Stimulated activated CD4-positive, alpha-beta T cell treated with anti-CD3 and anti-CD28 coated beads, Interleukin-1b, Interleukin-23, amount 100 ng/mL, for 24 hours (primary cell): ENCODE measurements at regions not wholly inside any gene's neighbourhood (a gene's known extent, or its start where the extent isn't known, plus 50 kb on each side); places are given as distances from the start of the nearest gene placed in this dataset.

Experiments used
- DNase-seq, 4 experiments: peaks; one replicate each; pipeline ENCODE4 v3.0.0-alpha.2; 2020; ENCODE audit warnings: low read depth in 4 of 4, low spot score in 1 of 4

DNA sequence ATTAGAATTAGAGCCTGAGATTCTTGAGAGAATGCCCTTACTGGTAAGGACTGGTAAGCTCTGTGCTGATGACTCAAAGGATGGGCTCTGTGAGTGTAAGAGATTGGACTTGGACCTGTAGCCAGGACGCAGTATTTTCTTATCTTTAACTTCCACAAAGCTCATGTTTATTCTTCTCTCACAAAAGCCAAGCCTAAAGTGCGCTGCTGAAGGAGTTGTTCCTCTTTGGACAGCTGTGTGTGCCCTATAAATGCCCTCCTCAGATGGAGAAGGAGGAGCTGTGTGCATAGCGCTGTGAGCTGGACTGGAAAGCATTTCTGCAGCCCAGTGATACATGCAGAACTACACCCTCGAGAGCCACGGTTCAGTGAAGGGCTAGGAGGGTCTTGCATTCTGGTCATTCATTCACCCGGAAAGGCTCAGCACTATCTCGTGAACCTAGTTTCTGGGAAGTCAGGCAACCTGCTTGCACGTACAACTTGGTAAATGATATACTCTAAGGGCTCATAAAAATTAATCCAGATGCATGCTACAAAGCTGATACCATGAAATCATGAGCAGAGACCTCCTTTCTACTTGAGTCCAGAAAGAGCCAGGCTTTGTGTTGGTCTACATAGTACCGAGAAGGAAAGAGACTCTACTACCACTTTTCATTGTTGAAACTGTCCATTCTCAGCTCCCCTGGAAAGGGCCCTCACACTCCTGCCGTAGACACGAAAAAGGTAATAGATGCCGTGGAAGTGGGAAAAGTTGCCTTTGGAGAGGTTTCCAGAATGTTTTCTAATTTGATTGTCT lies 103.0 kb upstream of the TBL1XR1 start:
- DNase-seq, result no peak

DNA sequence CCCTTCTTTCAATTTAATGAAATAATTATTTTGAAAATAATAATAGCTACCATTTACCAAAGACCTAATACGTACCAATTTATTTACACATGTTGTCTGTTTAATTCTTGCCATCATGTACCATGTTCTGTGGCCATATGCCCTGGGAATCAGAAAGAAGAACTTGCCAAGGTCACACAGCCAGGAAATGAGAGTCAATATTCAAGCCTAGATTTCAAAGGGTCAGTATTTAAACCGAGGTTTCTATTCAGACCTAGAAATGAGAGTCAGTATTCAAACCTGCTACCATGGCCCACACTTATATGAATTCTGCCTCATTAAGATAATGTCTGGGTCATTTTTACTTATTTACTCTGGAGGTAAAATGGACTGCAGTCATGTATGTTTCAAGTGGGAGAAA lies 103.6 kb upstream of the TBL1XR1 start:
- DNase-seq, result no peak

DNA sequence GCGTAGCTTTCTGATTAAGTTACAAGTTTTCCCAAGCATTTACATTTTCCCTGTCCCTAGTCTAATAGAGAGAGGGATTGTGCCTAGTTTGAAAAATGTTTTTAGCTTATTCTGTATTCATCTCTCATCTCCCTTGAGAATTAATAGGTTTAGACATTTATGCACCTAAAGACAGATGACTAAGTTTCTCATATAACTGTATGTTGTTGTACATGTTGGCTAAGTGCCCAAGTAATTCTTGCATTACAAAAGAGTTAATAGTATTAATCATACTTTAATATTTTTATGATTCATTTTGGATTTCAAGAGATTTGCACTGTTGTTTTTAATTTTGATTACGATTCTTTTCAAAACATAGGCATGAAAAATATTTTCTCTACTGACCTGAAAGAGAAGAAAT lies 109.0 kb upstream of the TBL1XR1 start:
- no peak for DNase-seq

GRCh38 chr3:177307391-177307790 lies 110.1 kb upstream of the TBL1XR1 start:
- no peak for DNase-seq

DNA sequence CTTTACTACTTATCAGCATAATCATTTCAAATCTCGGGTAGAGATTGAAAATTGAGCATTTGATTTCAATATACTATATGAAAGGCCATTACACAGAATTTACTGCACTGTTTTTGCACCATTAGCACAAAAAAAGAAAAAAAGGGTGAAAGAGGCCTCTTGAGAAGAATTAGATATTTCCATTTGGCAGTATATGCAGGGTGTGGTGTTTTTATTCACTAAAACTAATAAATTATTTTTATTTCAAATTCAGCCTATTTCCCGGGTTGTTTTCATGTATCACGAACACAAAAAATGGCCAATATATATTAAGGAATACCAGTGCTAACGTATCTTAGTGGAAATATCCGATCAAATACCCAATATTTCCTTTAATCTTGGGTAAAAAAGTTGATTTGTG lies 110.5 kb upstream of the TBL1XR1 start:
- no peak for DNase-seq

GRCh38 chr3:177308286-177308685 lies 111.0 kb upstream of the TBL1XR1 start:
- no peak for DNase-seq

- DNase-seq, result no peak
These were observed 111.6 kb upstream of the TBL1XR1 start for GRCh38 chr3:177308911-177309310.

DNA sequence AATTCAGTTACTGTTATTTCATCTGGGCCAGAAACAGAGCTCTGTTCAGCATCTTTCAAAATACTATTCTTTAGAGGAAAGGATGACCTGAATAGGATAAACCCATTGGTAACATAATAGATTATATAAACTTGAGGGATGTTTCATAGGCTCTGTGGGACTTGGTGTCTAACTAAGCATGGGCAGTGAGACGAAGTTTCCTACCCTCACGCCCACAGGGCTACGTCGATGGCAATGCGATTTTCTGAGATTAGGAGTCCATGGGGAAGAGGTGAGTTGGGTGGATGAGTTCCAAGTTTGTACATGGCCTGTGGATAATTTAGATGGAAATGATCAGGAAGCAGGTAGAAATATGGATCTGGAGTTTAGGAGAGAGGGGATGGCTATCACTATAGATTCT lies 115.2 kb upstream of the TBL1XR1 start:
- no peak for DNase-seq

DNA sequence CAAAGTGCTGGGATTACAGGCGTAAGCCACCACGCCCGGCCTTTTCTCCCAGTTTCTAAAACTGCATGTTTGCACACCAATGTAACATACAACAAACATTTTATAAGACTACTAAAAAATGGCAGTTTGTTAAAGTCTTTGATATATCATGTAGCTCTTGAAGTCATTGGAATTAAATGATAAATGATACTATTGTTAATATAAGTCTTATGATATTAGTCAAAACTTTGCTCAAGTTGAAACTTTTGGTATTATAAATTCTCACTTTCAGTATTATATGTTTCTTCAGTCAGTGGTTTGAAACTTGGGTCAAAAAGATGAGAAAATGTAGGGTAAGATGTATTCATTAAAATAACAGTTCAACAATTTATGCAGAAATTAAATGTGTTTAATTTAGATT lies 117.6 kb upstream of the TBL1XR1 start:
- no peak for DNase-seq

GRCh38 chr3:177317247-177317646 lies 120.0 kb upstream of the TBL1XR1 start:
- no peak for DNase-seq

DNA sequence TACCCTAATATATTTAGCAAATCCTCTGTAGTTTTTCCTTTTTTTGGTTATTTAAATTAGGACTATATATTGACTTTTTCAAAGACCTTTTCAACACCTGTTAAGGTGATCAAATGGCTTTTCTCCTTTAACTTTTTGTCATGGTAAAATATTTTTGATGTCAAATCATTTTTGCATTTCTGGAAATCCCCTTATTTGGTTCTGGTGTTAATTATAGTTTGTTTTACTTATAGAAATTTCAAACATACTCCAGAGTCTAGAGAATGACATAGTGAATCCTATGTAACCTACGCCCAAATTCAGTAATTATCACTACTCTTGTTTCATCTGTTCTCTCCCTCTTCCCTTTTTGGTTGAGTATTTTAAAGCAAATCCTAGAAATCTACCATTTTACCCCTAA lies 121.3 kb upstream of the TBL1XR1 start:
- no peak for DNase-seq

DNA sequence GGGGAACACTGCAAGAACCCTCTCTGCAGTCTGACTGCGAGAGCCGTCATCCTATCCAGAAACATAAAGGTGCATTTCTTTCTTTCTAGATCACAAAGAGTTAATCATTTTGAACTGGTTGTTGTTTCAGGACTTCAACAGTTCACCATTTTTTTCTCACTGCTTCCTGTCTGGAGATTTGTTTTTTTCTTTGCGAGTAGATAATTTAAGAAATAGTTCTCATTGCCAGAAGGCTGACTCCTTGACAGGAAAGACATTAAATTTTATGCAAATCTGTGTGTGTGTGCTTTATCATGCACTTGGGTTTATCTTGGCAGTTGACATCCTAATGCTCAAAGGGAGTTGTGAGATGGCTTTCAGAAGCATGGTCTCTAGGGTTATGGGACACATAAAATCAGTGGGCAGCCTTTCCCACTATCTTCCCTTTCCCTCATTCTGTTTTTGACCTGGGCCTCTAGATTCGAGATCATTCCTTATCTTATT lies 123.5 kb upstream of the TBL1XR1 start:
- no peak for DNase-seq

GRCh38 chr3:177321819-177322218 lies 124.5 kb upstream of the TBL1XR1 start:
- no peak for DNase-seq

DNA sequence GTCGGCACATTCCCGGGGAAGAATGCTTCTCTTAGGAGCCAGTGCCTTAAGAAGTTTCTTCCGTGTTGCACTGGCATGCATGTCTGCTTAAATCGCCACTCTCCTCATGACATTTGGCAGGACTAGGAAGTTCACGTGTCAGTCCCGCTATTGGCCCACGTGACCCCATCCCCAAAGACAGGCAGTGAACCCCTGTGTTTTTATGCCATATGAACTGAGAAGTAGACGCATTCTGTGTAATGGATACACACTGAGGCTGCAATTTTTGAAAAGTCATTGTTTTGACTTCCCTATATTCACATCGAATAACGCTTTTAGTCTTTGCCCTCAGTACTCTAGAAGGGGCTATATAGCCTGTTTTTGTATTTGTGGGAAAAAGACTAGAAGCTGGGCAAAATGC lies 125.6 kb upstream of the TBL1XR1 start:
- no peak for DNase-seq

DNA sequence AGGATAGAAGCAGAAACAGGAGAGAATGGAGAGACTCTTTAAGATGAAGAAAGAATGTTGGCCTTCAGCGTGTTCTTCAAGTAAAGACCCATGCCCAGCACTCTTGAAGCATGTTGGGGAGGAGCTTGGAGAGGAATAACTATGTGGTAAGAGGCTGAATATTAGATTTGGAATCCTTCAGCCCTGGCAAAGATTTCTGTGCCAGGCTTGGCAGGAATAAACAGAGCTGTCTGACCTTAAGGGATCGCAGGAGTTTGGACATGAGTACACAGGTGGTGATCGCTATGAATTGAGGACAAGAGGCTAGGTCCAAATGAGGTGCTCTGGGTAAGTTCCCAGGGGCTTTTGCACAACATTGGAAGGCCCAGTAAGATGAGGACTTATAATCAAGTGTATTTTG lies 132.6 kb upstream of the TBL1XR1 start:
- no peak for DNase-seq

- DNase-seq, result no peak
These were observed 133.5 kb upstream of the TBL1XR1 start for GRCh38 chr3:177330779-177331178.

- DNase-seq, result no peak
These were observed 134.0 kb upstream of the TBL1XR1 start for GRCh38 chr3:177331203-177331835.

DNA sequence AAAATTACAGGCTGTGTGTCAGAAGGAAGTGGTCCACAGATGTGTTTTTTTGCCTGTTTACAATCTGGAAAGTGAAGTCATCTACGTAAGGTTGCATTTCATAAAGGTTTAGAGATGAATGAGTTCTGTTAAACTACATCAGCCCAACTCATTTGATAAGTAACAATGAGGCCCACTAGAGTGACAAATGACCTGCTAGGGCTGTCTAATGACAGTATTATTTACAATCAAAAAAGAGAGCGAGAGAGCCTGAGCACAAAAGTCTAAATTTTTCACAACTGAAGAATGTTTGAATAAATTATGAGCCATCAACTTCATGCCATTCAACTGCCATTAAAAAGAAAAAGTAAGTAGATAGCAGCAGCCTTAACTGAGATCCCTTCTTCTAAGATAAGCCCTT lies 135.7 kb upstream of the TBL1XR1 start:
- DNase-seq, result no peak

- no peak for DNase-seq
These were observed 136.5 kb upstream of the TBL1XR1 start for GRCh38 chr3:177333533-177334520.

- no peak for DNase-seq
These were observed 137.5 kb upstream of the TBL1XR1 start for GRCh38 chr3:177334803-177335202.

DNA sequence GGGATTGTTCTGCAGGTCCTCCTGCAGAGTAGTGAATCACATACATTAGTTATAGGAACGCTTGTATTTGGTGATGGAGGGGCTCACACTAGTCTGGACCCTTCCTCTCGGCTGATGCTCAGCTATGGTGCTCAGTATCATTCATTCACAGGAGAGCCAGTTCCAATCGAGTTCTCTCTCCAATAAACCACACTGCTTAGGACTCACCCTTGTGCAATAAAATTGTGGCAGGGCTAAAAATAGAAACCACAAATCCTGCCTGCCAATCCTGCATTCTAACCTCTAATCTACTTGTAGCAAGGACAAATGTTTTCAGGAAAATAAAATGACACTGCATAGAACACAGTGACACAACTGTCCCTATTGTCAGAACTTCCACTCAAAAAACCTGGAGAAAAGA lies 138.4 kb upstream of the TBL1XR1 start:
- no peak for DNase-seq
